Osteocyte (in vitro differentiated cells): ENCODE measurements at regions not wholly inside any gene's neighbourhood (a gene's known extent, or its start where the extent isn't known, plus 50 kb on each side); places are given as distances from the start of the nearest gene placed in this dataset.
A peak's percentile ranks its signal among the peaks of the same experiment; 100 is the strongest.

ENCODE experiments used
- DNase-seq: peaks from one replicate; pipeline ENCODE4 v3.0.0; 2021; ENCODE audit warnings: mixed read lengths; ENCODE audit not compliant: unreplicated experiment; ENCODE audit errors: extremely low spot score
- H3K27ac Mint-ChIP-seq: one replicate; pipeline ENCODE4 v1.8.0; 2021; ENCODE audit warnings: mild to moderate bottlenecking, mixed read lengths; ENCODE audit not compliant: unreplicated experiment
- H3K27me3 Mint-ChIP-seq: one replicate; pipeline ENCODE4 v1.8.0; 2021; ENCODE audit warnings: mixed read lengths; ENCODE audit not compliant: unreplicated experiment
- H3K36me3 Mint-ChIP-seq: one replicate; pipeline ENCODE4 v1.8.0; 2021; ENCODE audit warnings: mixed read lengths; ENCODE audit not compliant: unreplicated experiment
- H3K4me1 Mint-ChIP-seq: one replicate; pipeline ENCODE4 v1.8.0; 2021; ENCODE audit warnings: mixed read lengths; ENCODE audit not compliant: unreplicated experiment
- H3K4me3 Mint-ChIP-seq: one replicate; pipeline ENCODE4 v1.8.0; 2021; ENCODE audit warnings: mild to moderate bottlenecking, moderate library complexity, mixed read lengths; ENCODE audit not compliant: unreplicated experiment
- H3K9me3 Mint-ChIP-seq: one replicate; pipeline ENCODE4 v1.8.0; 2021; ENCODE audit warnings: mixed read lengths; ENCODE audit not compliant: unreplicated experiment
- TF ChIP-seq, protein P1 (sequence below): fragments of 200-600 bp; sonication (generic); IDR thresholded peaks from 2 replicates; pipeline ENCODE4 v1.5.0; 2021; ENCODE audit warnings: antibody characterized with exemption, mild to moderate bottlenecking, moderate library complexity

DNA sequence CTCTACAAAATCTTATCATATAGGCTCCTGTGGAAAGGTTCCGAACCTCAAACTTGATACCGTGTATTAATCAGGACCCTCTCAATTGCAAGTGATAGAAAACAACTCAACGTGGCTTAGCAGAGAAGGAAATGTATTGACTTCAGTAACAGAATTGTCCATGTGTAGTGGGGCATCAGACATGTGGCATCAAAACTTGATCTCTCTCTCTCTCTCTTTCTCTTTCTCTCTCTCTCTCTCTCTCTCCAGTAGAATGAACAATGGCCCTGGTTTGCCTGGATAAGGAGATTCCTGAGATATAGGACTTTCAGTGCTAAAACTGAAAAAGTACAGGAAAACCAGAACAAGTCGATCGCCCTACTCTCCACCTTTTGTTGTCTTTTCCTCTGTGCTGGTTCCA is 168.2 kb downstream of the DRD1 start:
- H3K27me3 Mint-ChIP-seq: no peaks in the 10 kb centered on the region
- H3K4me1 Mint-ChIP-seq: no peaks in the 10 kb centered on the region
- no peak overlapping the region for H3K27ac Mint-ChIP-seq
- H3K4me3 Mint-ChIP-seq: no peak overlapping the region
- TF ChIP-seq, protein P1, sequence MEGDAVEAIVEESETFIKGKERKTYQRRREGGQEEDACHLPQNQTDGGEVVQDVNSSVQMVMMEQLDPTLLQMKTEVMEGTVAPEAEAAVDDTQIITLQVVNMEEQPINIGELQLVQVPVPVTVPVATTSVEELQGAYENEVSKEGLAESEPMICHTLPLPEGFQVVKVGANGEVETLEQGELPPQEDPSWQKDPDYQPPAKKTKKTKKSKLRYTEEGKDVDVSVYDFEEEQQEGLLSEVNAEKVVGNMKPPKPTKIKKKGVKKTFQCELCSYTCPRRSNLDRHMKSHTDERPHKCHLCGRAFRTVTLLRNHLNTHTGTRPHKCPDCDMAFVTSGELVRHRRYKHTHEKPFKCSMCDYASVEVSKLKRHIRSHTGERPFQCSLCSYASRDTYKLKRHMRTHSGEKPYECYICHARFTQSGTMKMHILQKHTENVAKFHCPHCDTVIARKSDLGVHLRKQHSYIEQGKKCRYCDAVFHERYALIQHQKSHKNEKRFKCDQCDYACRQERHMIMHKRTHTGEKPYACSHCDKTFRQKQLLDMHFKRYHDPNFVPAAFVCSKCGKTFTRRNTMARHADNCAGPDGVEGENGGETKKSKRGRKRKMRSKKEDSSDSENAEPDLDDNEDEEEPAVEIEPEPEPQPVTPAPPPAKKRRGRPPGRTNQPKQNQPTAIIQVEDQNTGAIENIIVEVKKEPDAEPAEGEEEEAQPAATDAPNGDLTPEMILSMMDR: no peak
- H3K36me3 Mint-ChIP-seq: no peaks in the 10 kb centered on the region
- DNase-seq: no peak
- peaks cover 31% of the 10 kb centered on the region for H3K9me3 Mint-ChIP-seq

DNA sequence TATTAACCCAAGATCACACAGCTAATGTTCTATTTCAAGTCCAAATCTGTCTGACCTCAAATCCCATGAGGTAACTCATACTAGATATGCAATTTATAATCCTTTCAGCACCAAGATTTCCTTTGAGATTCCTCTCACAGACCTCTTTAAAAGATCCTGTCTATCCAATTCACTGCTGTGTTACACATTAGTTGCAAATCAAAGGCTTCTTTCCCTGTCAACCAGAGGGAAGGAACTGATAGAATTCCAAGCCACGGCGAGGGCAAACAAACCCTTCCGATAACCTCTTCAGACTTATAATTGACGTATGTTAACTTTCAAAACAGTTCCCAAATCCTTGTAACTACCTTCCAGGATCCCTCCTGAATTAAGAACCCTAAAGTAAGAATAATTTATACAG is 168.9 kb downstream of the DRD1 start:
- DNase-seq: no peak
- Mint-ChIP-seq H3K36me3 (no peaks in the 10 kb centered on the region), H3K9me3 (peaks cover 29% of the 10 kb centered on the region), H3K27me3 (no peaks in the 10 kb centered on the region), H3K4me3 (no peak overlapping the region), H3K4me1 (no peaks in the 10 kb centered on the region), H3K27ac (no peak overlapping the region)
- TF ChIP-seq, protein P1: no peak

DNA sequence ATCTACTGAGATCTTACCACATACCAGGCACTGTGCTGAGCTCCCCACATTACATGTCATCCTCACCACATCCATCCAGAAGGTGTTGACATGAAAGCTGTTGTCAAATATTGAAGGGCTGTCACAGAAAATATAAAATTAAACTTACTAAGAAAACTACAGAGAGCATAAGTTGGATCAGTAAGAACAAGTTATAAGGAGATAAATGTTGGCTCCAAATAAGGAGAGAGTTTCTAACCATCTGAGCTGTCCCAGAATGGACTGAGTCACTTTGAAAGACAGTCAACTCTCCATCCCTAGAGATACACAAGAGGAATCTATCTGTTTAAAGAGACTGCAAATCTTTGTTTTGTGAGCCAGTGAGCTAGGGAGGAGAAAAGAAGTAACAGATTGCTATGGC is 169.8 kb downstream of the DRD1 start:
- H3K27me3 Mint-ChIP-seq: no peaks in the 10 kb centered on the region
- no peak for DNase-seq
- peaks cover 22% of the 10 kb centered on the region for H3K9me3 Mint-ChIP-seq
- no peaks in the 10 kb centered on the region for H3K36me3 Mint-ChIP-seq
- H3K27ac Mint-ChIP-seq: no peak overlapping the region
- TF ChIP-seq, protein P1: no peak
- no peaks in the 10 kb centered on the region for H3K4me1 Mint-ChIP-seq
- no peak overlapping the region for H3K4me3 Mint-ChIP-seq

DNA sequence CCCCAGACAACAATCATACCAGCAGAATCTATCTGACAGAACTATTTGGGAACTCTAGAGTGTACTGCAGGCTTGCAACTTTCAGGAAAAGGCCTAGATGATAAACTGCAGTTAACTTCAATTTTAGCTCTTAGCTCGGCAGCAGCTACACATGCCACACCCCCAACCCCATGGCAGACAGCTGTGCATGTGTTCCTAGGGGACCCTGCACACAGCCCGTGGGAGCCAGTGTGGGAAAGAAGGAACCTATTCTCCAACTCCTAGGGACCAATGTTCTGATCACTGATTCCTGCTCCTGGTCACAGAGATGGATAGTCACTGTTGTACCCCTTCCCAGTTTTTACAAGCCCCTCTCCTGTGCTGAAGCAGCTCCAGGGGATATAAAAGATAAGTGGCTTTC is 179.6 kb downstream of the DRD1 start:
- no peak overlapping the region for H3K27ac Mint-ChIP-seq
- DNase-seq: peak; percentile 42
- no peak overlapping the region for H3K4me3 Mint-ChIP-seq
- no peaks in the 10 kb centered on the region for H3K27me3 Mint-ChIP-seq
- H3K4me1 Mint-ChIP-seq: no peaks in the 10 kb centered on the region
- H3K36me3 Mint-ChIP-seq: no peaks in the 10 kb centered on the region
- TF ChIP-seq, protein P1: no peak
- H3K9me3 Mint-ChIP-seq: peaks cover 34% of the 10 kb centered on the region

DNA sequence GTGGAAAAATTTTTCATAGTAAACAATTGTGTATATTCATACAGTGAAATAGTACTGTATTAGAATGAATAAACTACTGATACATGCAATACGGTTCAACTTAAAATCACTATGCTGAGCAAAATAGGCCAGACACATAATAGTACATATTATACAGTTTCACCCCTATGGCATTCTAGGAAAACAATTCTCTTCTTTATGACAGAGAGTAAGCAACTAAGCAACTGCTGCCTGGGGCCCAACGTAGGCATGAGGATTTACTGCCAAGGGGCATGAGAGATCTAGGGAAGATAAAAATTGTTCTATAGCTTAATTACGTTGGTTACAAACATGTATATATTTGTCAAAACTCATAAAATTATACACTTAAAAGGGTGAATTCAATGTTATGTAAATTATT is 180.2 kb downstream of the DRD1 start:
- no peak for DNase-seq
- H3K9me3 Mint-ChIP-seq: peaks cover 34% of the 10 kb centered on the region
- no peaks in the 10 kb centered on the region for H3K4me1 Mint-ChIP-seq
- no peak overlapping the region for H3K4me3 Mint-ChIP-seq
- H3K27me3 Mint-ChIP-seq: no peaks in the 10 kb centered on the region
- no peaks in the 10 kb centered on the region for H3K36me3 Mint-ChIP-seq
- TF ChIP-seq, protein P1: no peak
- H3K27ac Mint-ChIP-seq: no peak overlapping the region
